ENCODE measurements at regions not wholly inside any gene's neighbourhood (a gene's known extent, or its start where the extent isn't known, plus 50 kb on each side); places are given as distances from the start of the nearest gene placed in this dataset.
A peak's percentile ranks its signal among the peaks of the same experiment; 100 is the strongest.

GRCh38 chr6:54646069-54646950, 200.3 kb upstream of the FAM83B start:
- DNase-seq = no peak

- no peak for DNase-seq
Observed at GRCh38 chr6:54646951-54647664, 199.5 kb upstream of the FAM83B start.

GRCh38 chr6:54654381-54654780, 192.2 kb upstream of the FAM83B start:
- DNase-seq = no peak

- DNase-seq = no peak
Observed at GRCh38 chr6:54655162-54655561, 191.4 kb upstream of the FAM83B start.

GRCh38 chr6:54665278-54665677, 181.3 kb upstream of the FAM83B start:
- no peak for DNase-seq

GRCh38 chr6:54680531-54680930, 166.0 kb upstream of the FAM83B start:
- no peak for DNase-seq

- DNase-seq = no peak
Observed at GRCh38 chr6:54681267-54681666, 165.3 kb upstream of the FAM83B start.

- no peak for DNase-seq
Observed at GRCh38 chr6:54681987-54682386, 164.6 kb upstream of the FAM83B start.

GRCh38 chr6:54689620-54690019, 157.0 kb upstream of the FAM83B start:
- no peak for DNase-seq

GRCh38 chr6:54690596-54690995, 156.0 kb upstream of the FAM83B start:
- DNase-seq = no peak

- DNase-seq = no peak
Observed at GRCh38 chr6:54694928-54695532, 151.5 kb upstream of the FAM83B start.

- no peak for DNase-seq
Observed at GRCh38 chr6:54695815-54696214, 150.8 kb upstream of the FAM83B start.

- DNase-seq = no peak
Observed at GRCh38 chr6:54697424-54697823, 149.1 kb upstream of the FAM83B start.

- no peak for DNase-seq
Observed at GRCh38 chr6:54698974-54699373, 147.6 kb upstream of the FAM83B start.

- DNase-seq = no peak
Observed at GRCh38 chr6:54700158-54700557, 146.4 kb upstream of the FAM83B start.

- DNase-seq = no peak
Observed at GRCh38 chr6:54702772-54703171, 143.8 kb upstream of the FAM83B start.

- no peak for DNase-seq
Observed at GRCh38 chr6:54706391-54706790, 140.2 kb upstream of the FAM83B start.

- DNase-seq = no peak
Observed at GRCh38 chr6:54706844-54707605, 139.5 kb upstream of the FAM83B start.

GRCh38 chr6:54710456-54710855, 136.1 kb upstream of the FAM83B start:
- DNase-seq = no peak

- DNase-seq = no peak
Observed at GRCh38 chr6:54716010-54716409, 130.6 kb upstream of the FAM83B start.

GRCh38 chr6:54716877-54717276, 129.7 kb upstream of the FAM83B start:
- DNase-seq = no peak

- peak; percentile 42 for DNase-seq
Observed at GRCh38 chr6:54717849-54718455, 128.6 kb upstream of the FAM83B start.
